SH-SY5Y (cell line): ENCODE measurements at regions not wholly inside any gene's neighbourhood (a gene's known extent, or its start where the extent isn't known, plus 50 kb on each side); places are given as distances from the start of the nearest gene placed in this dataset.

Source experiments
- GATA2 ChIP-seq: IDR thresholded peaks from 2 replicates; pipeline ENCODE4 v1.6.1; 2011; ENCODE audit warnings: mild to moderate bottlenecking, low read depth, low read length
- GATA3 ChIP-seq: IDR thresholded peaks from 2 replicates; pipeline ENCODE4 v1.6.1; 2011; ENCODE audit warnings: low read depth, mild to moderate bottlenecking, low read length, moderate library complexity

DNA sequence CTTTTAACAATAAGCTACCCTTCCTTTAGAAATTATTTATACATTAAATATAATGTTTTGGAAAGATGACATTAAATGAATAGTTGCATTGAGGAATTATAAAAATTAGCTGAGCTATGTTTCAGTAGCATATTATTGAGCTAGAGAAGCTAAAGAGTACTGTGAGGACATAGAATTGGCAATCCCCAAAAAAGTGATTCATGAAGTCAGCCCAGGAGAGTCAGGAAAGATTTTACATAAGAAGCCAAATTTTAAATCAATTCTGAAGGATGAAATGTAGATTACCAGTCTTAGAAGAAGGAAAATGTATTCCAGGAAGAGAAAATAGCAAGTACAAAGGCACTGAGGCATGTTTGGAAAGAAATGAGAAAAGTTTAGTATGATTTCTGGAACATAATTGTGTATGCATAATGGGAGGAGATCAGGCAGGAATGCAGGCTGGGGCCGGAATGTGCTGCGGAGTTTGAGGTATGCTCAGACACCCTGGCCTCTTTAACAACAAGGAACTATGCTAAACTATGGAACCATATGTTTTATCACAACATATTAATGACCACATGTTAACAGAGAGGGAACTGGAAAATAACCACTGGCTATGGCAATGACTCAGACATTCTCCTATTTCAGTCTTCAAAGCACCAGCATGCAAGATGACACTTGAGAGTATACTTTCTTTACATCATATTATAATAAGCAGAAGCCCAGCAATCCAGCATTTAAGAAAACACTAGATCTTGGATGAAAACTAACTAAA is 103.3 kb upstream of the COL8A1 start:
- TF ChIP-seq GATA2, result no peak
- no peak for TF ChIP-seq GATA3
